SK-N-SH (cell line): ENCODE measurements at regions not wholly inside any gene's neighbourhood (a gene's known extent, or its start where the extent isn't known, plus 50 kb on each side); places are given as distances from the start of the nearest gene placed in this dataset.

ENCODE experiments used
- CTCF ChIA-PET: fragments of 300-600, 350-600 bp; formaldehyde crosslinking; extraction: SDS; loops from one replicate; lab custom pipeline; 2021; lab: Yijun Ruan, JAX
- POLR2A ChIA-PET: fragments of 350-600 bp; sonication (Branson Sonifier 250); formaldehyde crosslinking; extraction: SDS; loops from one replicate; lab custom pipeline; 2020; ENCODE audit warnings: antibody characterized with exemption, inconsistent platforms; lab: Yijun Ruan, JAX
- DNase-seq: peaks from one replicate; pipeline ENCODE4 v3.0.0; 2012
- H2AFZ ChIP-seq: fragments of 200-600 bp; sonication (generic); 2 replicates; pipeline ENCODE4 v1.8.1; 2016; ENCODE audit warnings: antibody characterized with exemption, mild to moderate bottlenecking, low read depth
- H3F3A ChIP-seq: fragments of 200-600 bp; sonication (generic); replicated peaks from 2 replicates; pipeline ENCODE3; 2016; ENCODE audit warnings: antibody characterized with exemption, mild to moderate bottlenecking; ENCODE audit not compliant: insufficient read depth
- H3K27ac ChIP-seq, 2 experiments: fragments of 200-500 bp in 1 of 2; fragments of 200-600 bp in 1 of 2; sonication (Bioruptor generic) in 1 of 2; sonication (generic), shearing (Covaris generic) in 1 of 2; 2 replicates each; pipeline versions ENCODE4 v1.5.1 to v1.6.1; 2014 to 2016; ENCODE audit warnings: low read depth in 2 of 2, inconsistent platforms in 1 of 2, low read length in 1 of 2, mild to moderate bottlenecking in 1 of 2, mixed read lengths in 1 of 2
- H3K27me3 ChIP-seq: fragments of 200-600 bp; sonication (generic), shearing (Covaris generic); 2 replicates; pipeline ENCODE4 v1.6.1; 2016; ENCODE audit warnings: mixed run types; ENCODE audit not compliant: insufficient read depth
- H3K36me3 ChIP-seq, 2 experiments: fragments of 200-500 bp in 1 of 2; fragments of 200-600 bp in 1 of 2; sonication (Bioruptor generic) in 1 of 2; sonication (generic) in 1 of 2; replicated peaks in 1 of 2; 2 replicates each; pipeline versions ENCODE3 to v1.5.1; 2014 to 2016; ENCODE audit warnings: low read length in 1 of 2, mild to moderate bottlenecking in 1 of 2; ENCODE audit not compliant: insufficient read depth in 2 of 2, control insufficient read depth in 1 of 2
- H3K4me1 ChIP-seq, 2 experiments: fragments of 200-500 bp in 1 of 2; fragments of 200-600 bp in 1 of 2; sonication (Bioruptor generic) in 1 of 2; sonication (generic), shearing (Covaris generic) in 1 of 2; 2 replicates each; pipeline versions ENCODE4 v1.5.1 to v1.6.1; 2014 to 2016; ENCODE audit warnings: low read depth in 1 of 2, low read length in 1 of 2, mixed run types in 1 of 2; ENCODE audit not compliant: insufficient read depth in 2 of 2, control insufficient read depth in 1 of 2
- H3K4me2 ChIP-seq: fragments of 200-600 bp; sonication (generic), shearing (Covaris generic); 2 replicates; pipeline ENCODE4 v1.6.1; 2017; ENCODE audit warnings: mixed run types
- H3K4me3 ChIP-seq, 2 experiments: fragments of 200-500 bp in 1 of 2; fragments of 200-600 bp in 1 of 2; sonication (Bioruptor generic) in 1 of 2; sonication (generic), shearing (Covaris generic) in 1 of 2; 2 replicates each; pipeline versions ENCODE4 v1.5.1 to v1.8.1; 2014 to 2016; ENCODE audit warnings: low read depth in 2 of 2, inconsistent platforms in 1 of 2, low read length in 1 of 2, mild to moderate bottlenecking in 1 of 2, mixed read lengths in 1 of 2, moderate library complexity in 1 of 2
- H3K79me2 ChIP-seq: fragments of 200-600 bp; sonication (generic); 2 replicates; pipeline ENCODE4 v1.8.1; 2017; ENCODE audit warnings: mild to moderate bottlenecking; ENCODE audit not compliant: insufficient read depth
- H3K9ac ChIP-seq: fragments of 200-600 bp; sonication (generic); 2 replicates; pipeline ENCODE4 v1.6.1; 2017; ENCODE audit warnings: mixed run types
- H3K9me2 ChIP-seq: fragments of 200-600 bp; sonication (generic); 2 replicates; pipeline ENCODE4 v1.6.1; 2017; ENCODE audit warnings: mixed run types
- H3K9me3 ChIP-seq: fragments of 200-600 bp; sonication (generic); 2 replicates; pipeline ENCODE4 v1.6.1; 2017; ENCODE audit warnings: mixed run types, mild to moderate bottlenecking, moderate library complexity
- H4K20me1 ChIP-seq: fragments of 200-600 bp; sonication (generic); 2 replicates; pipeline ENCODE4 v1.6.1; 2017; ENCODE audit warnings: mild to moderate bottlenecking, mixed run types; ENCODE audit not compliant: insufficient read depth
- CHD2 ChIP-seq: fragments of 150-350 bp; IDR thresholded peaks from 2 replicates; pipeline ENCODE4 v1.6.1; 2018; ENCODE audit warnings: low read length; ENCODE audit not compliant: partially characterized antibody
- CTCF ChIP-seq: fragments of 200-600 bp; sonication (generic); IDR thresholded peaks from 2 replicates; pipeline ENCODE4 v1.6.1; 2017; ENCODE audit warnings: antibody characterized with exemption, mild to moderate bottlenecking, moderate library complexity
- ELF1 ChIP-seq: IDR thresholded peaks from 2 replicates; pipeline ENCODE4 v1.4.0; 2012
- EP300 ChIP-seq, 2 experiments: IDR thresholded peaks; 2 replicates each; pipeline versions ENCODE4 v1.4.0 to v1.6.1; 2012; ENCODE audit warnings: borderline replicate concordance in 1 of 2, low read depth in 1 of 2, low read length in 1 of 2
- FOSL2 ChIP-seq: IDR thresholded peaks from 2 replicates; pipeline ENCODE4 v1.4.0; 2012; ENCODE audit warnings: low read depth, mild to moderate bottlenecking, moderate library complexity, borderline replicate concordance
- FOXJ3 ChIP-seq: sonication (generic); formaldehyde crosslinking; IDR thresholded peaks from 2 replicates; pipeline ENCODE4 v1.5.1; 2020; ENCODE audit warnings: mild to moderate bottlenecking, missing genetic modification reagents
- GATA2 ChIP-seq: sonication (generic); formaldehyde crosslinking; IDR thresholded peaks from 2 replicates; pipeline ENCODE4 v1.5.0; 2020; ENCODE audit warnings: mild to moderate bottlenecking, missing genetic modification reagents
- NFIC ChIP-seq: IDR thresholded peaks from 2 replicates; pipeline ENCODE4 v1.4.0; 2012; ENCODE audit warnings: borderline replicate concordance
- NRF1 ChIP-seq: IDR thresholded peaks from 2 replicates; pipeline ENCODE4 v1.6.1; 2012; ENCODE audit warnings: low read depth, mild to moderate bottlenecking, low read length
- PBX3 ChIP-seq: IDR thresholded peaks from 2 replicates; pipeline ENCODE4; 2012
- RXRA ChIP-seq: IDR thresholded peaks from 2 replicates; pipeline ENCODE4 v1.4.0; 2012; ENCODE audit warnings: low read depth, mild to moderate bottlenecking, borderline replicate concordance
- TAF1 ChIP-seq: IDR thresholded peaks from 2 replicates; pipeline ENCODE4 v1.6.1; 2012; ENCODE audit warnings: low read depth, mild to moderate bottlenecking, low read length, moderate library complexity, borderline replicate concordance
- TEAD4 ChIP-seq: IDR thresholded peaks from 2 replicates; pipeline ENCODE4 v1.4.0; 2012; ENCODE audit warnings: mild to moderate bottlenecking, borderline replicate concordance; ENCODE audit not compliant: insufficient read depth
- YY1 ChIP-seq: IDR thresholded peaks from 2 replicates; pipeline ENCODE4 v1.4.0; 2012; ENCODE audit warnings: low read depth, mild to moderate bottlenecking
- ZBTB33 ChIP-seq: IDR thresholded peaks from 2 replicates; pipeline ENCODE4 v1.4.0; 2012; ENCODE audit warnings: low read depth, borderline replicate concordance
- WGBS: methylation state at CpG from one replicate; pipeline ENCODE4 v1.1.6; 2017; ENCODE audit warnings: low lambda C conversion rate; 5-methylcytosine and 5-hydroxymethylcytosine counted together
- TF ChIP-seq, protein P1 (sequence below): IDR thresholded peaks from 2 replicates; pipeline ENCODE4 v1.6.1; 2012; ENCODE audit warnings: mild to moderate bottlenecking, low read depth, low read length, moderate library complexity
- TF ChIP-seq, protein P2 (sequence below): IDR thresholded peaks from 2 replicates; pipeline ENCODE4 v1.4.0; 2012; ENCODE audit warnings: low read depth, borderline replicate concordance
- TF ChIP-seq, protein P3 (sequence below): IDR thresholded peaks from 2 replicates; pipeline ENCODE4 v1.4.0; 2012; ENCODE audit warnings: low read depth

GRCh38 chr18:27415495-27415894, 230.4 kb upstream of the CHST9 start (continued):
- TF ChIP-seq CTCF (no peak), YY1 (no peak)

GRCh38 chr18:27414682-27415081, 229.6 kb upstream of the CHST9 start:
- 63% methylated on average over 1 of the region's 1 CpG for WGBS
- no peak overlapping the region for H3K4me2 ChIP-seq
- H3K36me3 ChIP-seq = no peaks in the 10 kb centered on the region
- H4K20me1 ChIP-seq = no peaks in the 10 kb centered on the region
- no peak overlapping the region for H3K9ac ChIP-seq
- H3K4me3 ChIP-seq = no peak overlapping the region
- 0 out of 4 replicates have a peak overlapping the region, but pooled peaks of 1 of the 2 experiments have one; percentile 78 for H3K27ac ChIP-seq
- no peak for DNase-seq
- H3K4me1 ChIP-seq = peaks cover 0 to 7% of the 10 kb centered on the region in 2 experiments; a peak in 3 of 4 replicates
- no peaks in the 10 kb centered on the region for H3K27me3 ChIP-seq
- no peak overlapping the region for H2AFZ ChIP-seq
- CTCF ChIA-PET = no interaction called here
- POLR2A ChIA-PET = no interaction called here
- no peaks in the 10 kb centered on the region for H3K9me2 ChIP-seq
- H3F3A ChIP-seq = peaks cover 6% of the 10 kb centered on the region
- no peaks in the 10 kb centered on the region for H3K79me2 ChIP-seq
- no peaks in the 10 kb centered on the region for H3K9me3 ChIP-seq
- TF ChIP-seq, protein P1, sequence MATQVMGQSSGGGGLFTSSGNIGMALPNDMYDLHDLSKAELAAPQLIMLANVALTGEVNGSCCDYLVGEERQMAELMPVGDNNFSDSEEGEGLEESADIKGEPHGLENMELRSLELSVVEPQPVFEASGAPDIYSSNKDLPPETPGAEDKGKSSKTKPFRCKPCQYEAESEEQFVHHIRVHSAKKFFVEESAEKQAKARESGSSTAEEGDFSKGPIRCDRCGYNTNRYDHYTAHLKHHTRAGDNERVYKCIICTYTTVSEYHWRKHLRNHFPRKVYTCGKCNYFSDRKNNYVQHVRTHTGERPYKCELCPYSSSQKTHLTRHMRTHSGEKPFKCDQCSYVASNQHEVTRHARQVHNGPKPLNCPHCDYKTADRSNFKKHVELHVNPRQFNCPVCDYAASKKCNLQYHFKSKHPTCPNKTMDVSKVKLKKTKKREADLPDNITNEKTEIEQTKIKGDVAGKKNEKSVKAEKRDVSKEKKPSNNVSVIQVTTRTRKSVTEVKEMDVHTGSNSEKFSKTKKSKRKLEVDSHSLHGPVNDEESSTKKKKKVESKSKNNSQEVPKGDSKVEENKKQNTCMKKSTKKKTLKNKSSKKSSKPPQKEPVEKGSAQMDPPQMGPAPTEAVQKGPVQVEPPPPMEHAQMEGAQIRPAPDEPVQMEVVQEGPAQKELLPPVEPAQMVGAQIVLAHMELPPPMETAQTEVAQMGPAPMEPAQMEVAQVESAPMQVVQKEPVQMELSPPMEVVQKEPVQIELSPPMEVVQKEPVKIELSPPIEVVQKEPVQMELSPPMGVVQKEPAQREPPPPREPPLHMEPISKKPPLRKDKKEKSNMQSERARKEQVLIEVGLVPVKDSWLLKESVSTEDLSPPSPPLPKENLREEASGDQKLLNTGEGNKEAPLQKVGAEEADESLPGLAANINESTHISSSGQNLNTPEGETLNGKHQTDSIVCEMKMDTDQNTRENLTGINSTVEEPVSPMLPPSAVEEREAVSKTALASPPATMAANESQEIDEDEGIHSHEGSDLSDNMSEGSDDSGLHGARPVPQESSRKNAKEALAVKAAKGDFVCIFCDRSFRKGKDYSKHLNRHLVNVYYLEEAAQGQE = no peak
- TF ChIP-seq NRF1 (no peak), ZBTB33 (no peak), CTCF (no peak), RXRA (no peak), ELF1 (no peak), PBX3 (no peak), FOSL2 (no peak), NFIC (no peak), FOXJ3 (CRISPR knock-in tag) (no peak), CHD2 (no peak), EP300 (IDR thresholded peaks at IDR 0.05; ENCODE audit: borderline replicate concordance in 1 of 2, low read depth in 1 of 2, low read length in 1 of 2) (no peak), TAF1 (no peak), TEAD4 (no peak), GATA2 (CRISPR knock-in tag) (no peak)
- TF ChIP-seq, protein P2, sequence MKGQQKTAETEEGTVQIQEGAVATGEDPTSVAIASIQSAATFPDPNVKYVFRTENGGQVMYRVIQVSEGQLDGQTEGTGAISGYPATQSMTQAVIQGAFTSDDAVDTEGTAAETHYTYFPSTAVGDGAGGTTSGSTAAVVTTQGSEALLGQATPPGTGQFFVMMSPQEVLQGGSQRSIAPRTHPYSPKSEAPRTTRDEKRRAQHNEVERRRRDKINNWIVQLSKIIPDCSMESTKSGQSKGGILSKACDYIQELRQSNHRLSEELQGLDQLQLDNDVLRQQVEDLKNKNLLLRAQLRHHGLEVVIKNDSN = no peak
- TF ChIP-seq, protein P3, sequence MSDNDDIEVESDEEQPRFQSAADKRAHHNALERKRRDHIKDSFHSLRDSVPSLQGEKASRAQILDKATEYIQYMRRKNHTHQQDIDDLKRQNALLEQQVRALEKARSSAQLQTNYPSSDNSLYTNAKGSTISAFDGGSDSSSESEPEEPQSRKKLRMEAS = no peak
